GM12892 (cell line): ENCODE measurements at regions not wholly inside any gene's neighbourhood (a gene's known extent, or its start where the extent isn't known, plus 50 kb on each side); places are given as distances from the start of the nearest gene placed in this dataset.
"Not testable (repeated sequence)": the region's sequence is repeated elsewhere in the genome, so short reads cannot be mapped to it uniquely, and the experiment has no call there.

ENCODE experiments used
- POLR2A ChIP-seq: IDR thresholded peaks from 2 replicates; pipeline ENCODE4 v1.6.1; 2011; ENCODE audit warnings: low read depth, low read length, control low read depth
- POLR2AphosphoS5 ChIP-seq: IDR thresholded peaks from 2 replicates; pipeline ENCODE4 v1.6.1; 2011; ENCODE audit warnings: low read depth, low read length, control low read depth
- TAF1 ChIP-seq: IDR thresholded peaks from 2 replicates; pipeline ENCODE4 v1.6.1; 2011; ENCODE audit warnings: low read depth, mild to moderate bottlenecking, control low read depth, low read length, borderline replicate concordance

GRCh38 chr22:10708175-10708574, 4819.8 kb upstream of the OR11H1 start:
- not testable (repeated sequence) for TF ChIP-seq TAF1, POLR2AphosphoS5, POLR2A
